H9 (cell line): ENCODE measurements at regions not wholly inside any gene's neighbourhood (a gene's known extent, or its start where the extent isn't known, plus 50 kb on each side); places are given as distances from the start of the nearest gene placed in this dataset.

Experiments used
- DNase-seq: peaks from one replicate; pipeline ENCODE4 v3.0.0-alpha.2; 2017
- H2AFZ ChIP-seq: one replicate; pipeline ENCODE4 v1.6.1; 2013; ENCODE audit warnings: mild to moderate bottlenecking, low read length, control low read depth, moderate library complexity
- H2AK5ac ChIP-seq: 2 replicates; pipeline ENCODE4 v1.6.1; 2013; ENCODE audit warnings: low read length, control low read depth, mixed read lengths; ENCODE audit not compliant: insufficient read length
- H2BK120ac ChIP-seq: one replicate; pipeline ENCODE4 v1.6.1; 2013; ENCODE audit warnings: low read depth, mild to moderate bottlenecking, low read length, control low read depth, inconsistent platforms; ENCODE audit not compliant: poor library complexity, severe bottlenecking
- H2BK12ac ChIP-seq: 2 replicates; pipeline ENCODE4 v1.6.1; 2013; ENCODE audit warnings: low read length, control low read depth, mixed read lengths, low read depth; ENCODE audit not compliant: insufficient read length
- H2BK15ac ChIP-seq: 2 replicates; pipeline ENCODE4 v1.6.1; 2013; ENCODE audit warnings: low read depth, low read length, control low read depth
- H2BK20ac ChIP-seq: one replicate; pipeline ENCODE4 v1.6.1; 2013; ENCODE audit warnings: low read depth, mild to moderate bottlenecking, low read length, control low read depth, inconsistent platforms; ENCODE audit not compliant: poor library complexity, severe bottlenecking
- H2BK5ac ChIP-seq: 2 replicates; pipeline ENCODE4 v1.6.1; 2013; ENCODE audit warnings: low read length, control low read depth, mixed read lengths; ENCODE audit not compliant: insufficient read length
- H3K14ac ChIP-seq: 2 replicates; pipeline ENCODE4 v1.6.1; 2013; ENCODE audit warnings: low read length, control low read depth; ENCODE audit not compliant: insufficient read depth
- H3K18ac ChIP-seq: 2 replicates; pipeline ENCODE4 v1.6.1; 2013; ENCODE audit warnings: low read depth, mild to moderate bottlenecking, mixed read lengths, low read length, control low read depth; ENCODE audit not compliant: insufficient read length
- H3K23ac ChIP-seq: 2 replicates; pipeline ENCODE4 v1.6.1; 2013; ENCODE audit warnings: low read length, control low read depth, mixed read lengths, low read depth; ENCODE audit not compliant: insufficient read length
- H3K23me2 ChIP-seq: 2 replicates; pipeline ENCODE4 v1.6.1; 2013; ENCODE audit warnings: low read depth, mild to moderate bottlenecking, mixed read lengths, low read length, control low read depth; ENCODE audit not compliant: insufficient read length, poor library complexity, severe bottlenecking
- H3K27ac ChIP-seq: 2 replicates; pipeline ENCODE4 v1.5.1; 2013; ENCODE audit warnings: low read length, control low read depth, mixed read lengths, low read depth; ENCODE audit not compliant: insufficient read length
- H3K27me3 ChIP-seq: 2 replicates; pipeline ENCODE4 v1.6.1; 2013; ENCODE audit warnings: low read length, control low read depth, inconsistent platforms; ENCODE audit not compliant: insufficient read depth
- H3K4ac ChIP-seq: 2 replicates; pipeline ENCODE4 v1.6.1; 2013; ENCODE audit warnings: low read depth, mild to moderate bottlenecking, control low read depth, inconsistent platforms, low read length, moderate library complexity
- H3K4me1 ChIP-seq: 2 replicates; pipeline ENCODE4 v1.6.1; 2013; ENCODE audit warnings: low read length, control low read depth, inconsistent platforms; ENCODE audit not compliant: insufficient read depth
- H3K4me2 ChIP-seq: 2 replicates; pipeline ENCODE4 v1.6.1; 2013; ENCODE audit warnings: low read length, control low read depth, mixed read lengths; ENCODE audit not compliant: insufficient read length, insufficient read depth
- H3K56ac ChIP-seq: 2 replicates; pipeline ENCODE4 v1.6.1; 2013; ENCODE audit warnings: low read depth, mild to moderate bottlenecking, mixed read lengths, low read length, control low read depth; ENCODE audit not compliant: insufficient read length
- H3K79me1 ChIP-seq: 2 replicates; pipeline ENCODE4 v1.6.1; 2013; ENCODE audit warnings: low read depth, mild to moderate bottlenecking, moderate library complexity, low read length, control low read depth, inconsistent platforms; ENCODE audit not compliant: insufficient read depth, poor library complexity, severe bottlenecking
- H3K79me2 ChIP-seq: 2 replicates; pipeline ENCODE4 v1.6.1; 2013; ENCODE audit warnings: low read length, control low read depth, inconsistent platforms; ENCODE audit not compliant: insufficient read depth
- H3K9ac ChIP-seq: 2 replicates; pipeline ENCODE4 v1.6.1; 2013; ENCODE audit warnings: low read length, control low read depth, mixed read lengths; ENCODE audit not compliant: insufficient read length; ENCODE audit errors: extremely low read depth
- H3K9me3 ChIP-seq: one replicate; pipeline ENCODE4 v1.6.1; 2013; ENCODE audit warnings: low read depth, low read length, inconsistent platforms; ENCODE audit not compliant: control insufficient read depth
- H3T11ph ChIP-seq: one replicate; pipeline ENCODE4 v1.6.1; 2013; ENCODE audit warnings: mild to moderate bottlenecking, low read length, control low read depth, inconsistent platforms
- H4K20me1 ChIP-seq: one replicate; pipeline ENCODE4 v1.6.1; 2013; ENCODE audit not compliant: control insufficient read depth, insufficient read length, insufficient read depth
- H4K5ac ChIP-seq: 2 replicates; pipeline ENCODE4 v1.6.1; 2013; ENCODE audit warnings: low read depth, mild to moderate bottlenecking, mixed read lengths, low read length, control low read depth; ENCODE audit not compliant: insufficient read length
- H4K8ac ChIP-seq: replicated peaks from 2 replicates; pipeline ENCODE4 v1.6.1; 2013; ENCODE audit warnings: low read length, control low read depth, mixed read lengths, low read depth; ENCODE audit not compliant: insufficient read length
- H4K91ac ChIP-seq: 2 replicates; pipeline ENCODE4 v1.6.1; 2013; ENCODE audit warnings: low read depth, mild to moderate bottlenecking, moderate library complexity, mixed read lengths, low read length, control low read depth; ENCODE audit not compliant: insufficient read length
- H3K27ac Mint-ChIP-seq, 3 experiments: 2 replicates in 2 of 3; 3 replicates in 1 of 3; pipeline ENCODE4 v1.8.0; 2020 to 2021; ENCODE audit warnings: mixed read lengths in 3 of 3, mild to moderate bottlenecking in 1 of 3, moderate library complexity in 1 of 3
- H3K27me3 Mint-ChIP-seq: 2 replicates; pipeline ENCODE4 v1.8.0; 2021; ENCODE audit warnings: low read depth, mild to moderate bottlenecking, moderate library complexity, mixed read lengths
- H3K36me3 Mint-ChIP-seq, 3 experiments: 2 replicates in 2 of 3; 3 replicates in 1 of 3; pipeline ENCODE4 v1.8.0; 2020 to 2021; ENCODE audit warnings: low read depth in 3 of 3, mixed read lengths in 3 of 3; ENCODE audit not compliant: insufficient read depth in 1 of 3
- H3K4me1 Mint-ChIP-seq, 2 experiments: 2 replicates each; pipeline ENCODE4 v1.8.0; 2020; ENCODE audit warnings: mixed read lengths in 2 of 2
- H3K4me3 Mint-ChIP-seq, 2 experiments: 2 replicates in 1 of 2; 3 replicates in 1 of 2; pipeline ENCODE4 v1.8.0; 2020 to 2021; ENCODE audit warnings: mild to moderate bottlenecking in 2 of 2, mixed read lengths in 2 of 2, moderate library complexity in 1 of 2
- H3K9me3 Mint-ChIP-seq, 2 experiments: 2 replicates in 1 of 2; 3 replicates in 1 of 2; pipeline ENCODE4 v1.8.0; 2020; ENCODE audit warnings: mild to moderate bottlenecking in 2 of 2, mixed read lengths in 2 of 2, moderate library complexity in 1 of 2
- WGBS: extraction: QIAGEN DNeasy Blood & Tissue Kit; methylation state at CpG from one replicate; pipeline ENCODE4 v1.1.7; 2013; ENCODE audit warnings: missing lambda C conversion rate, low lambda C conversion rate, mixed read lengths; ENCODE audit not compliant: insufficient read length; ENCODE audit errors: extremely low coverage; 5-methylcytosine and 5-hydroxymethylcytosine counted together
- TF ChIP-seq, protein P1 (sequence below): fragments of 200-600 bp; sonication (generic); conservative IDR thresholded peaks from 3 replicates; pipeline ENCODE4 v1.8.0; 2021; ENCODE audit warnings: antibody characterized with exemption, mild to moderate bottlenecking

DNA sequence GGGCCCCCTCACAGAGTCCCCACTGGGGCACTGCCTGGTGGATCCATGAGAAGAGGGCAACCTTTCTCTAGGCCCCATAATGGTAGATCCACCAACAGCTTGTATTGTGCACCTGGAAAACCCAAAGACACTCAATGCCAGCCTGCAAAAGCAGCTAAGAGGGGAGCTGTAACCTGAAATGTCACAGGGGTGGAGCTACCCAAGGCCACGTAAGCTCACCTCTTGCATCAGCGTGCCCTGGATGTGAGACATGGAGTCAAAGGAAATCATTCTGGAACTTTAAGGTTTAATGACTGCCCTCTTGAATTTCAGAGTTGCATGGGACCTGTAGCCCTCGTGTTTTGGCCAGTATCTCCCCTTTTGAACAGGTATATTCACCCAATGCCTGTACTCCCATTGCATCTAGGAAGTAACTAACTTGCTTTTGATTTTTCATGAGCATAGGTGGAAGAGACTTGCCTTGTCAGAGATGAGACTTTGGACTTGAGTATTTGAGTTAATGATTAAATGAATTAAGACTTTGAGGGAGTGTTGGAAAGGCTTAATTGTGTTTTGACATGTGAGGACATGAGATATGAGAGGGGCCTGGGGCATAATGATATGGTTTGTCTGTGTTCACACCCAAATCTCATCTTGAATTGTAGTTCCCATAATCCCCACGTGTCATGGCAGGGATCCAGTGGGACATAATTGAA is 900.9 kb upstream of the ROBO1 start:
- Histone ChIP-seq H3K14ac (no peak overlapping the region), H4K20me1 (no peaks in the 10 kb centered on the region), H3K23ac (no peak overlapping the region), H3K4ac (no peak overlapping the region), H3K9ac (no peak overlapping the region), H4K5ac (no peak overlapping the region), H3K4me2 (no peak overlapping the region), H3K79me1 (no peaks in the 10 kb centered on the region), H3K27ac (no peak overlapping the region), H2AFZ (no peak overlapping the region), H4K8ac (no peak overlapping the region), H3K56ac (no peak overlapping the region), H2BK15ac (no peak overlapping the region), H2AK5ac (no peak overlapping the region), H2BK5ac (no peak overlapping the region), H3K27me3 (no peaks in the 10 kb centered on the region), H2BK12ac (no peak overlapping the region), H3K4me1 (no peaks in the 10 kb centered on the region), H3K23me2 (no peaks in the 10 kb centered on the region), H2BK20ac (no peak overlapping the region), H3K18ac (no peak overlapping the region), H2BK120ac (no peak overlapping the region), H4K91ac (no peak overlapping the region), H3T11ph (no peak overlapping the region), H3K79me2 (no peaks in the 10 kb centered on the region), H3K9me3 (no peaks in the 10 kb centered on the region)
- DNase-seq: no peak
- peaks cover 27 to 29% of the 10 kb centered on the region in 2 experiments for H3K9me3 Mint-ChIP-seq
- no peak overlapping the region for H3K27ac Mint-ChIP-seq
- H3K4me3 Mint-ChIP-seq: no peak overlapping the region
- WGBS: no CpG with 5 or more reads among the region's 4 CpGs
- peaks cover 16 to 22% (median 21%) of the 10 kb centered on the region in 3 experiments for H3K36me3 Mint-ChIP-seq
- no peaks in the 10 kb centered on the region for H3K4me1 Mint-ChIP-seq
- H3K27me3 Mint-ChIP-seq: no peaks in the 10 kb centered on the region
- TF ChIP-seq, protein P1, sequence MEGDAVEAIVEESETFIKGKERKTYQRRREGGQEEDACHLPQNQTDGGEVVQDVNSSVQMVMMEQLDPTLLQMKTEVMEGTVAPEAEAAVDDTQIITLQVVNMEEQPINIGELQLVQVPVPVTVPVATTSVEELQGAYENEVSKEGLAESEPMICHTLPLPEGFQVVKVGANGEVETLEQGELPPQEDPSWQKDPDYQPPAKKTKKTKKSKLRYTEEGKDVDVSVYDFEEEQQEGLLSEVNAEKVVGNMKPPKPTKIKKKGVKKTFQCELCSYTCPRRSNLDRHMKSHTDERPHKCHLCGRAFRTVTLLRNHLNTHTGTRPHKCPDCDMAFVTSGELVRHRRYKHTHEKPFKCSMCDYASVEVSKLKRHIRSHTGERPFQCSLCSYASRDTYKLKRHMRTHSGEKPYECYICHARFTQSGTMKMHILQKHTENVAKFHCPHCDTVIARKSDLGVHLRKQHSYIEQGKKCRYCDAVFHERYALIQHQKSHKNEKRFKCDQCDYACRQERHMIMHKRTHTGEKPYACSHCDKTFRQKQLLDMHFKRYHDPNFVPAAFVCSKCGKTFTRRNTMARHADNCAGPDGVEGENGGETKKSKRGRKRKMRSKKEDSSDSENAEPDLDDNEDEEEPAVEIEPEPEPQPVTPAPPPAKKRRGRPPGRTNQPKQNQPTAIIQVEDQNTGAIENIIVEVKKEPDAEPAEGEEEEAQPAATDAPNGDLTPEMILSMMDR: no peak
